Breast epithelium (tissue), 4 donors: ENCODE measurements at regions not wholly inside any gene's neighbourhood (a gene's known extent, or its start where the extent isn't known, plus 50 kb on each side); places are given as distances from the start of the nearest gene placed in this dataset.

Source experiments
- DNase-seq, 2 donors: peaks; one replicate each; pipeline ENCODE4 v3.0.0-alpha.2; 2019; ENCODE audit warnings: low spot score in 2 of 2
- H3K27ac ChIP-seq, 2 donors: fragments of 200-600 bp; sonication (generic) in 1 of 2; one replicate each; pipeline ENCODE4 v1.5.1; 2016 to 2019; ENCODE audit warnings: mild to moderate bottlenecking in 1 of 2
- H3K27me3 ChIP-seq, 2 donors: fragments of 200-600 bp; sonication (generic) in 1 of 2; one replicate each; pipeline versions ENCODE4 v1.5.1 to v1.6.0; 2017 to 2019; ENCODE audit warnings: control low read depth in 1 of 2, mild to moderate bottlenecking in 1 of 2
- H3K36me3 ChIP-seq: fragments of 200-600 bp; one replicate; pipeline ENCODE4 v1.5.1; 2019
- H3K4me1 ChIP-seq, 2 donors: fragments of 200-600 bp; sonication (generic); one replicate each; pipeline ENCODE4 v1.5.1; 2016 to 2019; ENCODE audit warnings: control low read depth in 1 of 2
- H3K4me3 ChIP-seq, 3 donors: fragments of 200-600 bp; sonication (generic); 1 replicate in 2 of 3; 2 replicates in 1 of 3; pipeline ENCODE4 v1.5.1; 2016 to 2019; ENCODE audit warnings: mild to moderate bottlenecking in 3 of 3, moderate library complexity in 2 of 3
- H3K9me3 ChIP-seq, 2 donors: fragments of 200-600 bp; sonication (generic) in 1 of 2; one replicate each; pipeline ENCODE4 v1.5.1; 2016 to 2019; ENCODE audit warnings: control low read depth in 1 of 2
- POLR2A ChIP-seq: fragments of 450-650 bp; IDR thresholded peaks from one replicate; pipeline ENCODE4 v1.6.1; 2016; ENCODE audit warnings: antibody characterized with exemption, mild to moderate bottlenecking, moderate library complexity
- POLR2AphosphoS5 ChIP-seq, 3 donors: sonication (generic); formaldehyde crosslinking; IDR thresholded peaks; one replicate each; pipeline ENCODE4 v1.6.1; 2017; ENCODE audit warnings: antibody characterized with exemption in 3 of 3
- intact Hi-C: fragments of 100-400 bp; cut with DNase I; formaldehyde crosslinking; loops from one replicate; pipeline ENCODE4 v1.15.1; 2023; ENCODE audit warnings: low total_unique reads
- TF ChIP-seq, protein P1 (sequence below), 3 donors: fragments of 450-650 bp; IDR thresholded peaks; one replicate each; pipeline ENCODE4 v1.5.1; 2016 to 2017; ENCODE audit warnings: antibody characterized with exemption in 3 of 3, mild to moderate bottlenecking in 3 of 3, moderate library complexity in 3 of 3

DNA sequence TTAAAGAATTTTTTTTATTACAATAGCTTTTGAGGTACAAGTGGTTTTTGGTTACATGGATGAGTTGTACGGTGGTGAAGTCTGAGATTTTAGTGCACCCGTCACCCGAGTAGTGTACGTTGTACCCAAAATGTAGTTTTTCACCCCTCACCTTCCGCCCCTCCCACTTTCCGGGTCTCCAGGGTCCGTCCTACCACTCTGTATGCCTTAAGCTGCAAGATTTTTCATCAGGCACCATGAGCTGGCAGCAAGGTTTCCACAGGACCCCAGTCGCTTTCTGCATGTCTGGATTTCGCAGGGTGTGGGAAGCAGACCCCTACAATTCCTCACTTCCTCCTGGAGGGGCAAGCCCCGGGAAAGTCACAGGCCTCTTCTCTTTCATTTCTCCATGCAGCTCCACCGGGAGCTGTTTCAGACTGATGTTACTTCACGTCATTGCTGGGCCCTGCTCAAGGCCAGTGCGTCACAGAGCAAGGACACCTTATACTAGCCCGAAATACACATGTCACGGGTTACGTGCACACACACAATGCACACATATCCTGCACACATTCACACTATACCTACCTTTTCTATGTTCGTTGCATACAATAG, 179.1 kb downstream of the ZFP36L2 start:
- H3K27ac ChIP-seq = no peak overlapping the region

DNA sequence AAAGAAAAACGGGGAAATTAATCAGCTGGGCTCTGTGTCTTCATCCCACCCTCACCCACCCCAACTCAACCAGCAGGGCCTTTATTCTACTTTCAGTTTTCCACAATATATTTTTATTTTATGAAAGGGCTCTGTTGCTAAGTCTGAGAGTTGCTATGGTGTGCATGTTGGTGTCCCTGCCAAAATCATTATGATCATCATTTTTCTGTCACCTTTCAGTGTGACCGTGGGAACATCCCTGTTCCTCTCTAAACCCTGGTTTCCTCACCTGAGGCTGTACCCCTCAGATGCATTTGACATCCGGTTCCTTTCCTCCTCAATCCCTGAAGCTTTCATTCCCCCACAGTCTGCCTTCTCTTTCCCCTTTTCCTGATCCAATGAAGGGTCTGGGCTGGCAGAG, 180.5 kb downstream of the ZFP36L2 start:
- Histone ChIP-seq H3K4me1 (peaks cover 0 to 16% of the 10 kb centered on the region in 2 donors), H3K27me3 (no peaks in the 10 kb centered on the region)
- intact Hi-C loops = no loop called here

More for the DNA sequence above, 179.1 kb downstream of the ZFP36L2 start:
- TF ChIP-seq POLR2AphosphoS5 (IDR thresholded peaks at IDR 0.05) (no peak), POLR2A (no peak)
- TF ChIP-seq, protein P1, sequence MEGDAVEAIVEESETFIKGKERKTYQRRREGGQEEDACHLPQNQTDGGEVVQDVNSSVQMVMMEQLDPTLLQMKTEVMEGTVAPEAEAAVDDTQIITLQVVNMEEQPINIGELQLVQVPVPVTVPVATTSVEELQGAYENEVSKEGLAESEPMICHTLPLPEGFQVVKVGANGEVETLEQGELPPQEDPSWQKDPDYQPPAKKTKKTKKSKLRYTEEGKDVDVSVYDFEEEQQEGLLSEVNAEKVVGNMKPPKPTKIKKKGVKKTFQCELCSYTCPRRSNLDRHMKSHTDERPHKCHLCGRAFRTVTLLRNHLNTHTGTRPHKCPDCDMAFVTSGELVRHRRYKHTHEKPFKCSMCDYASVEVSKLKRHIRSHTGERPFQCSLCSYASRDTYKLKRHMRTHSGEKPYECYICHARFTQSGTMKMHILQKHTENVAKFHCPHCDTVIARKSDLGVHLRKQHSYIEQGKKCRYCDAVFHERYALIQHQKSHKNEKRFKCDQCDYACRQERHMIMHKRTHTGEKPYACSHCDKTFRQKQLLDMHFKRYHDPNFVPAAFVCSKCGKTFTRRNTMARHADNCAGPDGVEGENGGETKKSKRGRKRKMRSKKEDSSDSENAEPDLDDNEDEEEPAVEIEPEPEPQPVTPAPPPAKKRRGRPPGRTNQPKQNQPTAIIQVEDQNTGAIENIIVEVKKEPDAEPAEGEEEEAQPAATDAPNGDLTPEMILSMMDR (IDR thresholded peaks at IDR 0.05) = no peak
- H3K4me1 ChIP-seq = peaks cover 0 to 10% of the 10 kb centered on the region in 2 donors
- H3K27me3 ChIP-seq = no peaks in the 10 kb centered on the region
- H3K4me3 ChIP-seq = no peak overlapping the region
- H3K9me3 ChIP-seq = no peaks in the 10 kb centered on the region
- no peak for DNase-seq
- H3K36me3 ChIP-seq = no peaks in the 10 kb centered on the region
- intact Hi-C loops = no loop called here

DNA sequence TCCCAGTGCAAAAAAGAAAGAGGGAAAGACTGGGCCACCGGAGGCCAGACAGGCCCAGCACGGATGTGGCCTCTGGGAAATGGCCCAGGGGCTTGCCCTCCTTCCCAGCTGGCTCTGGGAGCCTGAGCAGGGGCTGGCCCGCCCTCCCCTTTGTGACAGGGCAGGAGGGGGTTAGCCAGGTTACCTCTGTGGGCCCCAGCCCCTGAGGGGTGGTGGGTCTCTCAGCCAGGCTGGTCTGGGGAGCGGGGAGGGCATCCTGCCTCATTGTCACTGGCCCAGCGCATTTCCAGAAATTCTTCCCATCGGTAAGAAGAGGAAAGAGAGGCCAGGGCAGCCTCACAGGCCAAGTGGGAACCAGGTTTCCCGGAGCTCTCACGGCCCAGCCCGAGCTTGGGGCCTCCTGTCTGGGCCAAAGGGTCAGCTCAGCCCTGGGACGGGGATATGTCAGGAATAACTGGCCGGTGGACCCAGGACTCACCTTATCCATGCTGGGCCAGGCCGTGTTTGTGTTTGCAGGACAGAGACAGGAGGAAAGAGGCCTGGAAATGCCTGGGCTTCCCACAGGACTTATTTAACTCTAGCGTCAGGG, 182.2 kb downstream of the ZFP36L2 start:
- Histone ChIP-seq H3K4me1 (peaks cover 8 to 16% of the 10 kb centered on the region in 2 donors), H3K4me3 (no peak overlapping the region), H3K27me3 (no peaks in the 10 kb centered on the region), H3K36me3 (no peaks in the 10 kb centered on the region), H3K9me3 (no peaks in the 10 kb centered on the region), H3K27ac (peak overlapping the region; percentile 48 to 66)
- TF ChIP-seq POLR2AphosphoS5 (IDR thresholded peaks at IDR 0.05) (no peak), POLR2A (no peak)
- TF ChIP-seq, protein P1 (IDR thresholded peaks at IDR 0.05) = no peak
- DNase-seq = no peak
- intact Hi-C loops = no loop called here

More for the DNA sequence above, 180.5 kb downstream of the ZFP36L2 start:
- Histone ChIP-seq H3K4me3 (peak overlapping the region in 1 of 3 donors; percentile 22), H3K36me3 (no peaks in the 10 kb centered on the region), H3K27ac (peak overlapping the region; percentile 44 to 75), H3K9me3 (no peaks in the 10 kb centered on the region)
- DNase-seq = no peak
- TF ChIP-seq POLR2A = no peak
- no peak for TF ChIP-seq POLR2AphosphoS5 (IDR thresholded peaks at IDR 0.05)
- TF ChIP-seq, protein P1 (IDR thresholded peaks at IDR 0.05) = no peak

DNA sequence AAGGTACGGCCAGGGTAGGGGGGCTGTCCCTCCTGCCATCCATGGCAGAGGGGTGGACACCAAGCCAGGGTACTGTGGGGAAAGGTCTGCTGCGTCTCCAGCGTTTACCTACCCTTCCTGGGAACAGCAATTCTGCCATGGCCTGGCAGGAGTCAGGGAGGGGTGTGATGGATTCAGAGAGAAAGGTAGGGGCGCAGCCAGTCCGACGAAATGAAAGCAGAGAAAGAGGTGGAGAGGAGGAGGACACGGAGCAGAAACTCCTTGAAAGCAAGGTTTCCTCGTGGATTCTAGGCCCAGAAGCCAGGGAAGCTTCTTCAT, 182.9 kb downstream of the ZFP36L2 start:
- Histone ChIP-seq H3K27me3 (no peaks in the 10 kb centered on the region), H3K9me3 (no peaks in the 10 kb centered on the region), H3K4me3 (no peak overlapping the region), H3K27ac (peak overlapping the region; percentile 48 to 66), H3K36me3 (no peaks in the 10 kb centered on the region), H3K4me1 (peaks cover 8 to 16% of the 10 kb centered on the region in 2 donors)
- TF ChIP-seq POLR2AphosphoS5 (IDR thresholded peaks at IDR 0.05) = no peak
- TF ChIP-seq, protein P1 (IDR thresholded peaks at IDR 0.05) = no peak
- TF ChIP-seq POLR2A = no peak
- no peak for DNase-seq
- intact Hi-C loops = no loop called here

DNA sequence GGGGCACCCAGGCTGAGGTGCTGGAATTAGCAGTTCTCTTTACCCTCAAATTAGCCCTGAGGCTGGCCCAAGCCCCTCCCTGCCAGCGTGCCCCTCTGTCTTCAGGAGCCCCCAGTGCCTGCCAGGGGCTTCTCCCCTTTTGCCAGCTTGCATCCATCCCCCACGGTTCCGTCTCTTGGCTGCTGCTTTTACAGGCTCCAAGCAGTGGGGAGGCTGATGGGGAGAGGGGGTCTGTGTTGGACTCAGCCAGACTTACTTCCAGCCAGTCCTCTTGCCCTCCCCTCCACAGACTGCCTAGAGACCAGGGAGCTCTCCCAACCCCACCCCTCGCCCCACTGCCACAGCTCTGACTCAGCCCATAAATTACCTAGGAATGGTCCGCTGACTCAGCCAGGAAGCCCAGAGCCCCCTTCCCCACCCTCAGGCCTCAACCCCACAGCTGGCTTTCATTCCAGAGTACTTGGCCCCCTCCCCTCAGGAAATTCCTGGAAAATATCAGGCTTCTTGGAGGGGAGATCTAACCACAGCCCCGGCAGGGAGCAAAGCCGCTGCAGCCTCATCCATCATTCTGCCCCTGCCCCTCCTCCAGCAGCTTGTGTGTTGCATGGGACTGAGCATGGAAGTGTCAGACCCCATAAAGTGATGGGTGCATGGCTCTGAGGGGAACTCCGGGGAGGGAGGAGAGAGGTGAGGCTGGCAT, 184.6 kb downstream of the ZFP36L2 start:
- H3K4me3 ChIP-seq = no peak overlapping the region
- peaks cover 8 to 16% of the 10 kb centered on the region in 2 donors for H3K4me1 ChIP-seq
- no peaks in the 10 kb centered on the region for H3K27me3 ChIP-seq
- no peaks in the 10 kb centered on the region for H3K36me3 ChIP-seq
- intact Hi-C loops = no loop called here
- DNase-seq = no peak
- H3K9me3 ChIP-seq = no peaks in the 10 kb centered on the region
- TF ChIP-seq POLR2A (no peak), POLR2AphosphoS5 (IDR thresholded peaks at IDR 0.05) (no peak)
- TF ChIP-seq, protein P1 (IDR thresholded peaks at IDR 0.05) = no peak
- peak overlapping the region; percentile 71 to 91 for H3K27ac ChIP-seq
